SK-N-SH treated with all-trans-retinoic acid at 6 μM for 48 hours (cell line): ENCODE measurements at regions not wholly inside any gene's neighbourhood (a gene's known extent, or its start where the extent isn't known, plus 50 kb on each side); places are given as distances from the start of the nearest gene placed in this dataset.

Source experiments
- ATAC-seq: fragments of 200-7000 bp; cut with Tn5 transposase; 3 replicates; pipeline ENCODE4 v1.9.1; 2020; ENCODE audit warnings: mild to moderate bottlenecking, moderate library complexity
- ARNTL ChIP-seq: fragments of 450-650 bp; formaldehyde crosslinking; IDR thresholded peaks from 2 replicates; pipeline ENCODE4 v1.5.0; 2020; ENCODE audit warnings: low read depth, mild to moderate bottlenecking, moderate library complexity, borderline replicate concordance
- BACH2 ChIP-seq: fragments of 250-450 bp; sonication (Bioruptor Pico); IDR thresholded peaks from 2 replicates; pipeline ENCODE4 v1.9.0; 2021; ENCODE audit warnings: mild to moderate bottlenecking, borderline replicate concordance
- CREB5 ChIP-seq: fragments of 250-450 bp; sonication (Bioruptor Pico); IDR thresholded peaks from 2 replicates; pipeline ENCODE4 v1.5.1; 2020; ENCODE audit warnings: low read depth, mild to moderate bottlenecking, moderate library complexity
- CSDC2 ChIP-seq: fragments of 250-450 bp; sonication (Bioruptor Pico); IDR thresholded peaks from 2 replicates; pipeline ENCODE4 v1.5.0; 2020; ENCODE audit warnings: mild to moderate bottlenecking, moderate library complexity
- CSRNP3 ChIP-seq: fragments of 250-450 bp; sonication (Bioruptor Pico); IDR thresholded peaks from 2 replicates; pipeline ENCODE4 v1.5.1; 2021; ENCODE audit warnings: mild to moderate bottlenecking, moderate library complexity
- ESRRG ChIP-seq: fragments of 250-450 bp; sonication (Bioruptor Pico); IDR thresholded peaks from 2 replicates; pipeline ENCODE4 v1.6.1; 2021; ENCODE audit warnings: mild to moderate bottlenecking
- GLIS3 ChIP-seq: fragments of 250-450 bp; sonication (Bioruptor Pico); IDR thresholded peaks from 2 replicates; pipeline ENCODE4 v1.5.0; 2020; ENCODE audit warnings: mild to moderate bottlenecking, moderate library complexity
- ISL1 ChIP-seq: fragments of 250-450 bp; sonication (Bioruptor Pico); IDR thresholded peaks from 2 replicates; pipeline ENCODE4 v2.1.2; 2022; ENCODE audit warnings: mild to moderate bottlenecking, moderate library complexity
- OSR1 ChIP-seq: fragments of 250-450 bp; sonication (Bioruptor Pico); IDR thresholded peaks from 2 replicates; pipeline ENCODE4 v1.8.0; 2022; ENCODE audit warnings: moderate library complexity, mild to moderate bottlenecking, inconsistent platforms
- PATZ1 ChIP-seq: fragments of 250-450 bp; sonication (Bioruptor Pico); IDR thresholded peaks from 2 replicates; pipeline ENCODE4 v1.8.0; 2020; ENCODE audit warnings: mild to moderate bottlenecking, moderate library complexity, borderline replicate concordance
- PPARA ChIP-seq: fragments of 250-450 bp; sonication (Bioruptor Pico); IDR thresholded peaks from 2 replicates; pipeline ENCODE4 v1.5.0; 2020; ENCODE audit warnings: mild to moderate bottlenecking, borderline replicate concordance
- RARB ChIP-seq: fragments of 250-450 bp; sonication (Bioruptor Pico); IDR thresholded peaks from 2 replicates; pipeline ENCODE4 v1.8.0; 2021; ENCODE audit warnings: mild to moderate bottlenecking, moderate library complexity
- SNAI2 ChIP-seq: fragments of 250-450 bp; sonication (Bioruptor Pico); IDR thresholded peaks from 2 replicates; pipeline ENCODE4 v1.5.0; 2020; ENCODE audit warnings: mild to moderate bottlenecking, moderate library complexity
- TCF4 ChIP-seq: fragments of 250-450 bp; sonication (Bioruptor Pico); IDR thresholded peaks from 2 replicates; pipeline ENCODE4 v1.8.0; 2021; ENCODE audit warnings: mild to moderate bottlenecking, moderate library complexity, borderline replicate concordance
- TOX ChIP-seq: fragments of 250-450 bp; sonication (Bioruptor Pico); IDR thresholded peaks from 2 replicates; pipeline ENCODE4 v1.8.0; 2021; ENCODE audit warnings: mild to moderate bottlenecking, moderate library complexity, borderline replicate concordance
- TSHZ2 ChIP-seq: fragments of 250-450 bp; sonication (Bioruptor Pico); IDR thresholded peaks from 2 replicates; pipeline ENCODE4 v1.5.0; 2020; ENCODE audit warnings: mild to moderate bottlenecking, moderate library complexity
- ZC3H10 ChIP-seq: fragments of 250-450 bp; sonication (Bioruptor Pico); IDR thresholded peaks from 2 replicates; pipeline ENCODE4 v1.5.1; 2021; ENCODE audit warnings: mild to moderate bottlenecking, moderate library complexity
- ZFP3 ChIP-seq: fragments of 250-450 bp; sonication (Bioruptor Pico); IDR thresholded peaks from 2 replicates; pipeline ENCODE4 v1.5.0; 2020; ENCODE audit warnings: mild to moderate bottlenecking, moderate library complexity
- ZFP30 ChIP-seq: fragments of 450-650 bp; formaldehyde crosslinking; IDR thresholded peaks from 2 replicates; pipeline ENCODE4 v1.5.0; 2022; ENCODE audit warnings: mild to moderate bottlenecking, moderate library complexity
- ZNF565 ChIP-seq: fragments of 450-650 bp; formaldehyde crosslinking; conservative IDR thresholded peaks from 2 replicates; pipeline ENCODE4 v1.5.0; 2020; ENCODE audit warnings: low read depth, mild to moderate bottlenecking, moderate library complexity
- ZNF70 ChIP-seq: fragments of 450-650 bp; formaldehyde crosslinking; IDR thresholded peaks from 2 replicates; pipeline ENCODE4 v1.5.0; 2020; ENCODE audit warnings: mild to moderate bottlenecking, moderate library complexity
- ZNF8 ChIP-seq: fragments of 450-650 bp; formaldehyde crosslinking; IDR thresholded peaks from 2 replicates; pipeline ENCODE4 v1.5.0; 2020; ENCODE audit warnings: mild to moderate bottlenecking, moderate library complexity

- TF ChIP-seq ISL1 (no peak), PPARA (no peak), CREB5 (CRISPR knock-in tag) (no peak), CSDC2 (no peak), ZC3H10 (CRISPR knock-in tag) (no peak), OSR1 (CRISPR knock-in tag) (no peak), PATZ1 (CRISPR knock-in tag) (no peak), SNAI2 (CRISPR knock-in tag) (no peak), BACH2 (CRISPR knock-in tag) (no peak), ZNF70 (CRISPR knock-in tag) (no peak), TCF4 (CRISPR knock-in tag) (no peak), ZFP30 (CRISPR knock-in tag) (no peak), TOX (CRISPR knock-in tag) (no peak), ESRRG (CRISPR knock-in tag) (no peak)
Measured at GRCh38 chr2:4869154-4869553, 823.0 kb upstream of the SOX11 start.

GRCh38 chr2:4873364-4873763, 818.8 kb upstream of the SOX11 start:
- ATAC-seq = no peak
- TF ChIP-seq TCF4 (CRISPR knock-in tag) (no peak), BACH2 (CRISPR knock-in tag) (no peak), ZC3H10 (CRISPR knock-in tag) (no peak), SNAI2 (CRISPR knock-in tag) (no peak), ZFP3 (CRISPR knock-in tag) (no peak), CSDC2 (no peak), ISL1 (no peak), PPARA (no peak), ARNTL (CRISPR knock-in tag) (no peak), TSHZ2 (CRISPR knock-in tag) (no peak), RARB (CRISPR knock-in tag) (no peak), ZNF565 (CRISPR knock-in tag) (no peak), GLIS3 (CRISPR knock-in tag) (no peak)

More at GRCh38 chr2:4869154-4869553, 823.0 kb upstream of the SOX11 start:
- ATAC-seq = no peak

GRCh38 chr2:4873876-4874593, 818.1 kb upstream of the SOX11 start:
- no peak for ATAC-seq

More at GRCh38 chr2:4873876-4874593, 818.1 kb upstream of the SOX11 start:
- no peak for TF ChIP-seq TCF4 (CRISPR knock-in tag)
- no peak for TF ChIP-seq ISL1
- TF ChIP-seq ZNF8 (CRISPR knock-in tag) = no peak
- no peak for TF ChIP-seq ESRRG (CRISPR knock-in tag)
- TF ChIP-seq ZNF565 (CRISPR knock-in tag) = no peak
- TF ChIP-seq GLIS3 (CRISPR knock-in tag) = no peak
- no peak for TF ChIP-seq TOX (CRISPR knock-in tag)
- no peak for TF ChIP-seq ZFP30 (CRISPR knock-in tag)
- TF ChIP-seq ZFP3 (CRISPR knock-in tag) = no peak
- no peak for TF ChIP-seq TSHZ2 (CRISPR knock-in tag)
- TF ChIP-seq ZC3H10 (CRISPR knock-in tag) = no peak
- no peak for TF ChIP-seq OSR1 (CRISPR knock-in tag)
- no peak for TF ChIP-seq CSRNP3 (CRISPR knock-in tag)
- no peak for TF ChIP-seq CREB5 (CRISPR knock-in tag)
- TF ChIP-seq SNAI2 (CRISPR knock-in tag) = no peak
- TF ChIP-seq PATZ1 (CRISPR knock-in tag) = no peak
- TF ChIP-seq CSDC2 = no peak
